ENCODE measurements at regions not wholly inside any gene's neighbourhood (a gene's known extent, or its start where the extent isn't known, plus 50 kb on each side); places are given as distances from the start of the nearest gene placed in this dataset.

DNA sequence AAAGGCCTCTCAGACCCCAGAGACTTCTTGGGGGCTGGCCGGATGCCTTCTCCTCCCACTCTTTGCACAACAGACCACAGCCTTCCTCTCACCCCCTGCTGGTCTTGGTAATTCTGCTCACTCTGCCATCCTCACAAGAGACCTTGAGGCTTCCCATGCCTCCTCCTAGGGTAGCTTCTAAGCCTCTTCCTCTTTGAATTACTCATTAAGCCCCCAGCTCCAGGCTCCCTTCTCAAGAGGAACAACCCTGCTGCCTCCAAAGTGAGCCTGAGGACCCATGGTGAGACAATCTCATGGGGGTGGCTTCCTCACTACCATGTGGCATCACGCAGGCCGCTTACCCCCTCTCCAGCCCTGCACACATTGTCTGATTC, 184.6 kb upstream of the SYT13 start:
- no peaks in the 10 kb centered on the region for H3K9me3 Mint-ChIP-seq
- no peak overlapping the region for H3K4me3 Mint-ChIP-seq
- H3K27ac Mint-ChIP-seq (ENCODE audit: unreplicated experiment) = no peak overlapping the region
- DNase-seq (ENCODE audit: low read depth, low spot score) = no peak
- TF ChIP-seq, protein P1, sequence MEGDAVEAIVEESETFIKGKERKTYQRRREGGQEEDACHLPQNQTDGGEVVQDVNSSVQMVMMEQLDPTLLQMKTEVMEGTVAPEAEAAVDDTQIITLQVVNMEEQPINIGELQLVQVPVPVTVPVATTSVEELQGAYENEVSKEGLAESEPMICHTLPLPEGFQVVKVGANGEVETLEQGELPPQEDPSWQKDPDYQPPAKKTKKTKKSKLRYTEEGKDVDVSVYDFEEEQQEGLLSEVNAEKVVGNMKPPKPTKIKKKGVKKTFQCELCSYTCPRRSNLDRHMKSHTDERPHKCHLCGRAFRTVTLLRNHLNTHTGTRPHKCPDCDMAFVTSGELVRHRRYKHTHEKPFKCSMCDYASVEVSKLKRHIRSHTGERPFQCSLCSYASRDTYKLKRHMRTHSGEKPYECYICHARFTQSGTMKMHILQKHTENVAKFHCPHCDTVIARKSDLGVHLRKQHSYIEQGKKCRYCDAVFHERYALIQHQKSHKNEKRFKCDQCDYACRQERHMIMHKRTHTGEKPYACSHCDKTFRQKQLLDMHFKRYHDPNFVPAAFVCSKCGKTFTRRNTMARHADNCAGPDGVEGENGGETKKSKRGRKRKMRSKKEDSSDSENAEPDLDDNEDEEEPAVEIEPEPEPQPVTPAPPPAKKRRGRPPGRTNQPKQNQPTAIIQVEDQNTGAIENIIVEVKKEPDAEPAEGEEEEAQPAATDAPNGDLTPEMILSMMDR (conservative IDR thresholded peaks at IDR 0.05) = no peak
- no peaks in the 10 kb centered on the region for H3K36me3 Mint-ChIP-seq (ENCODE audit: low read depth)
- peaks cover 23% of the 10 kb centered on the region for H3K4me1 Mint-ChIP-seq
- no peaks in the 10 kb centered on the region for H3K27me3 Mint-ChIP-seq (ENCODE audit: low read depth)

DNA sequence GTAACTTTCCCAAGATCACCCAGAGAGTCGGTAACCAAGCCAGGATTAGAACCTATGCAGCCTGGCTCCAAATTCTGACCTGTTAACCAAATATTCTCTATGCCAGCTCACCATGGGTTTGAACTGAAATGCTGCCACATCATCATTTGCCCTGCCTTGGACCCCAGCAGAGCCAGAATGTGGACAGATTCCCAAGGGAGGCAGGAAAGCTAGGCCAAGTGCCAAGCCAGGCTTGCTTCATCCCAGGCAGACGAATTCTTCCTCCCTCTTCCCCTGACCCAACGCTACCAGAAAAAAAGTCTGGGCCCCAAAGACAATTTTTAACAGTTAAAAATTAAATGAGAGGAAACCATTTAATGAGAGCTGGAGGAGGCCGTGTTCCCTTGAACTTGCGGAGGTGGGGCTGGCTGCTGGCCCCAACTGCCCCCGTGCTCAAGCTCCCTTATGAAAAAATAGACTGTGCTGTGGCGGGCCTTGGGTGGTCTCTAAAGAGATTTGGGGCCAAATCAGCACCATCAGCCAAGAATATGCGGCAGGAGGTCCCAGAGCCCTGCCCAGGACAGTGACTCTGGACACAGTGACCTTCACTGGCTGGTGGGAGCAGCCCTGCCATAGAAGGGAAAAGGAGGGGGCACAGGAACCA, 184.1 kb upstream of the SYT13 start:
- H3K27ac Mint-ChIP-seq (ENCODE audit: unreplicated experiment) = no peak overlapping the region
- H3K4me1 Mint-ChIP-seq = peaks cover 23% of the 10 kb centered on the region
- no peak for DNase-seq (ENCODE audit: low read depth, low spot score)
- no peaks in the 10 kb centered on the region for H3K27me3 Mint-ChIP-seq (ENCODE audit: low read depth)
- no peaks in the 10 kb centered on the region for H3K9me3 Mint-ChIP-seq
- H3K36me3 Mint-ChIP-seq (ENCODE audit: low read depth) = no peaks in the 10 kb centered on the region
- TF ChIP-seq, protein P1 (conservative IDR thresholded peaks at IDR 0.05) = no peak
- no peak overlapping the region for H3K4me3 Mint-ChIP-seq

DNA sequence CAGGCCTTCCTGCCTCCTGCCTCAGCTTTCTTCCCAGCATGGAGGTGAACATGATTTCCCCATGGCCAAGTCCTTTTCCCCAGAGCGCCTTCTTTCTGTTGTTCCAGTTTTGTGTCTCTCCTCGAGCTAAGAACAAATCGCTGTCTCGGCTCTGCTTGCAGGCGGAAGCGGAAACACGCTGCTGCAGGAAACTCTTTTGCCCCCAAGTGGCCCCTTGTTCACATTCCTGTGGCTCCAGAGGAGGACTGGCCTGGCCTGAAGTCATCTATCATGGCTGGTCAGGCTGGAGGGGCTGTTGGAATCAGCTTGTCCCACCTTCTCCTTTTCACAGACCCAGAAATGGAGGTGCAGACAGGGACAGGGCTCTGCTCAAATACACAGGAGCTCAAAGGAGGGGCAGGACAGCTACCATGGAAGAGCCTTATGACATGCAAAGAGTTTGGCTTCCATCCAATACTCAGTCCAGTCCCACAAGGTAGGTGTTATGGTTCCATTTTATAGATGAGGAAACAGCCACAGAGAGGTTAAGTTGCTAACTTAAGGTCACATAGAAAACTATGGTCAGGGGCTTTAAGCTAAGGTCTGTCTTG, 182.2 kb upstream of the SYT13 start:
- Mint-ChIP-seq H3K27ac (ENCODE audit: unreplicated experiment) (no peak overlapping the region), H3K9me3 (no peaks in the 10 kb centered on the region), H3K4me1 (peaks cover 18% of the 10 kb centered on the region), H3K36me3 (ENCODE audit: low read depth) (no peaks in the 10 kb centered on the region), H3K4me3 (no peak overlapping the region), H3K27me3 (ENCODE audit: low read depth) (no peaks in the 10 kb centered on the region)
- TF ChIP-seq, protein P1 (conservative IDR thresholded peaks at IDR 0.05) = no peak
- DNase-seq (ENCODE audit: low read depth, low spot score) = no peak

DNA sequence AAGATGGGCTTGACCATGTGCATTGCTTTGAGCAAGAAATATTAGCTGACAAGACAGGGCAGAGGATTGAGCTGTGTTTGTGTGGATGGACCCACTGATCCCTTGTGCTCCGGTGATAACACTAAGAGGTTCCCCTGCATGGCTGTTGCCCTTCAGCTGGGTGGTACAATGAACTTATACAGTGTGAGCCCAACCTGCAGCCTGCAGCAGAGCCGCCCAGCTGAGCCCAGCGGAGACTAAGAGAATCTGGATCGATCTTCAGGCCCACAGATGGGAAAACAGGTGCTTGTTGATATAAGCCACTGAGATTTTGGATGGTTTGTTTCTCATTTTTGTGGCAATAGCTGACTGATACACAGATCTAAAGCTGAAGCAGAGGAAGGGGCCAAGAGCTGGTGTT, 177.4 kb upstream of the SYT13 start:
- no peak overlapping the region for H3K4me3 Mint-ChIP-seq
- peaks cover 13% of the 10 kb centered on the region for H3K27me3 Mint-ChIP-seq (ENCODE audit: low read depth)

DNA sequence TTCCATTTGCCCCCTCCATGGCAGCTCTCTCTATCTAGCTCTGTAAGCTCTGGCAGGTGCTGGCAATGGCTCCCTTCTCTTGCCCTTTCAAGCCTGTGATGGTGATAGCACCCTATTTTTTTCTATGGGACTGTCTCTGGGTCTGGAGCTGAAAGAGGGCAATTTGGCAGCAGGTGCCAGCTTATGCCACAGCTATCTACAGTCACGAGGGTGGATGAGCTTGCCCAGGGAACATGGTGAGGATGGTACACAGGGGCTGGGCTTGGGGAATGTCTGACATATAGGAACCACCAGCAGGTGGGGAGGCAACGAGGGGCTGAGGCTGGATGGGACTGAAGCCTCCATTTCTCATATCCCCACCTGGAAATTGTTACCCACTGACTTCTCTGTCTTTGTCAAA, 175.4 kb upstream of the SYT13 start:
- Mint-ChIP-seq H3K36me3 (ENCODE audit: low read depth) (no peaks in the 10 kb centered on the region), H3K27me3 (ENCODE audit: low read depth) (peaks cover 17% of the 10 kb centered on the region), H3K4me1 (no peaks in the 10 kb centered on the region), H3K4me3 (no peak overlapping the region), H3K9me3 (no peaks in the 10 kb centered on the region), H3K27ac (ENCODE audit: unreplicated experiment) (no peak overlapping the region)
- TF ChIP-seq, protein P1 (conservative IDR thresholded peaks at IDR 0.05) = no peak
- no peak for DNase-seq (ENCODE audit: low read depth, low spot score)

More for the DNA sequence above, 177.4 kb upstream of the SYT13 start:
- peaks cover 5% of the 10 kb centered on the region for H3K4me1 Mint-ChIP-seq
- no peak for DNase-seq (ENCODE audit: low read depth, low spot score)
- H3K27ac Mint-ChIP-seq (ENCODE audit: unreplicated experiment) = peak overlapping the region; percentile 27
- no peaks in the 10 kb centered on the region for H3K9me3 Mint-ChIP-seq
- TF ChIP-seq, protein P1 (conservative IDR thresholded peaks at IDR 0.05) = no peak
- no peaks in the 10 kb centered on the region for H3K36me3 Mint-ChIP-seq (ENCODE audit: low read depth)
